BJ (cell line): ENCODE measurements at regions not wholly inside any gene's neighbourhood (a gene's known extent, or its start where the extent isn't known, plus 50 kb on each side); places are given as distances from the start of the nearest gene placed in this dataset.
A peak's percentile ranks its signal among the peaks of the same experiment; 100 is the strongest.

Source experiments
- CTCF ChIA-PET: fragments of 350-600 bp; formaldehyde crosslinking; extraction: SDS; loops from one replicate; lab custom pipeline; 2021; ENCODE audit warnings: antibody characterized with exemption, inconsistent platforms; lab: Yijun Ruan, JAX
- POLR2A ChIA-PET: fragments of 300-600 bp; sonication (Branson Sonifier 250); formaldehyde crosslinking; extraction: SDS; loops from one replicate; lab custom pipeline; 2021; ENCODE audit warnings: antibody characterized with exemption; lab: Charles Lee
- DNase-seq: peaks from one replicate; pipeline ENCODE4 v3.0.0-alpha.2; 2011; ENCODE audit warnings: low read depth
- H3K27me3 ChIP-seq: 2 replicates; pipeline ENCODE4 v1.6.0; 2011; ENCODE audit warnings: low read length; ENCODE audit not compliant: control insufficient read depth, insufficient read depth
- H3K36me3 ChIP-seq: 2 replicates; pipeline ENCODE4 v1.5.1; 2011; ENCODE audit warnings: low read length; ENCODE audit not compliant: control insufficient read depth, insufficient read depth
- H3K4me3 ChIP-seq: 2 replicates; pipeline ENCODE4 v1.5.1; 2011; ENCODE audit warnings: low read depth, mild to moderate bottlenecking, control low read depth, low read length
- CTCF ChIP-seq: IDR thresholded peaks from 2 replicates; pipeline ENCODE4 v1.5.1; 2011; ENCODE audit warnings: low read depth, mild to moderate bottlenecking, control low read depth, inconsistent platforms, low read length, moderate library complexity; ENCODE audit not compliant: insufficient read depth

GRCh38 chr17:5651348-5651747 is 67.0 kb upstream of the NLRP1 start:
- no peaks in the 10 kb centered on the region for H3K36me3 ChIP-seq
- no peak for DNase-seq
- ChIA-PET CTCF (no interaction called here), POLR2A (no interaction called here)
- no peak overlapping the region for H3K4me3 ChIP-seq
- no peak for TF ChIP-seq CTCF
- H3K27me3 ChIP-seq = no peaks in the 10 kb centered on the region

- Histone ChIP-seq H3K27me3 (peaks cover 4% of the 10 kb centered on the region), H3K4me3 (no peak overlapping the region), H3K36me3 (no peaks in the 10 kb centered on the region)
- POLR2A ChIA-PET = no interaction called here
- TF ChIP-seq CTCF = no peak
- CTCF ChIA-PET = interaction anchor here (1.0 kb wide), 1 partner anchor 12 kb away, joined by 4 read pairs; no protein-coding TSS in a partner anchor
- no peak for DNase-seq
These were observed 77.3 kb upstream of the NLRP1 start for GRCh38 chr17:5661491-5662125.

- ChIA-PET POLR2A (no interaction called here), CTCF (interaction anchor here (1.0 kb wide), 1 partner anchor 13 kb away, joined by 4 read pairs; no protein-coding TSS in a partner anchor)
- H3K36me3 ChIP-seq = no peaks in the 10 kb centered on the region
- TF ChIP-seq CTCF = no peak
- no peak overlapping the region for H3K4me3 ChIP-seq
- H3K27me3 ChIP-seq = peaks cover 2% of the 10 kb centered on the region; the same call in 1 of the 2 replicates
- DNase-seq = no peak
These were observed 78.2 kb upstream of the NLRP1 start for GRCh38 chr17:5662409-5663085.

GRCh38 chr17:5665164-5665563 is 80.9 kb upstream of the NLRP1 start:
- Histone ChIP-seq H3K36me3 (no peaks in the 10 kb centered on the region), H3K4me3 (no peak overlapping the region), H3K27me3 (peaks cover 4% of the 10 kb centered on the region; the same call in 1 of the 2 replicates)
- POLR2A ChIA-PET = no interaction called here
- CTCF ChIA-PET = no interaction called here
- TF ChIP-seq CTCF = no peak
- DNase-seq = no peak

- TF ChIP-seq CTCF = 0 out of 2 replicates have a peak, but pooled peaks have one; percentile 12
- POLR2A ChIA-PET = no interaction called here
These were observed 83.6 kb upstream of the NLRP1 start for GRCh38 chr17:5667871-5668270.

More at GRCh38 chr17:5667871-5668270, 83.6 kb upstream of the NLRP1 start:
- CTCF ChIA-PET = interaction anchor here (0.9 kb wide), 1 partner anchor 30 kb away, joined by 3 read pairs; no protein-coding TSS in a partner anchor
- peaks cover 4% of the 10 kb centered on the region; the same call in 1 of the 2 replicates for H3K27me3 ChIP-seq
- no peaks in the 10 kb centered on the region for H3K36me3 ChIP-seq
- H3K4me3 ChIP-seq = no peak overlapping the region
- no peak for DNase-seq
